Endothelial cell of umbilical vein (primary cell): ENCODE measurements at regions not wholly inside any gene's neighbourhood (a gene's known extent, or its start where the extent isn't known, plus 50 kb on each side); places are given as distances from the start of the nearest gene placed in this dataset.

Experiments used
- EZH2 ChIP-seq: IDR thresholded peaks from 2 replicates; pipeline ENCODE4 v1.6.1; 2012; ENCODE audit warnings: borderline replicate concordance, low read depth, mild to moderate bottlenecking, moderate library complexity, low read length, inconsistent platforms; ENCODE audit not compliant: severe bottlenecking
- GATA2 ChIP-seq: IDR thresholded peaks from 2 replicates; pipeline ENCODE4 v1.7.0; 2011; ENCODE audit warnings: low read depth, mild to moderate bottlenecking, moderate library complexity, mixed read lengths, low read length; ENCODE audit not compliant: insufficient read length, insufficient read depth
- MAX ChIP-seq: IDR thresholded peaks from 2 replicates; pipeline ENCODE4 v1.6.1; 2011; ENCODE audit not compliant: insufficient read depth, insufficient read length
- POLR2A ChIP-seq: IDR thresholded peaks from 2 replicates; pipeline ENCODE4 v1.6.1; 2012; ENCODE audit warnings: low read depth, mild to moderate bottlenecking, control low read depth, low read length
- POLR2AphosphoS5 ChIP-seq: IDR thresholded peaks from 2 replicates; pipeline ENCODE4 v1.6.1; 2012; ENCODE audit warnings: low read depth, mild to moderate bottlenecking, control low read depth, low read length, moderate library complexity; ENCODE audit not compliant: insufficient read depth
- TF ChIP-seq, protein P1 (sequence below), 2 donors: IDR thresholded peaks; 1 replicate in 1 of 2; 2 replicates in 1 of 2; pipeline ENCODE4 v1.5.1; 2011; ENCODE audit warnings: low read length in 2 of 2, mild to moderate bottlenecking in 2 of 2, moderate library complexity in 2 of 2, control low read depth in 1 of 2, inconsistent platforms in 1 of 2, low read depth in 1 of 2; ENCODE audit not compliant: insufficient read depth in 1 of 2; ENCODE audit errors: extremely low read depth in 1 of 2

DNA sequence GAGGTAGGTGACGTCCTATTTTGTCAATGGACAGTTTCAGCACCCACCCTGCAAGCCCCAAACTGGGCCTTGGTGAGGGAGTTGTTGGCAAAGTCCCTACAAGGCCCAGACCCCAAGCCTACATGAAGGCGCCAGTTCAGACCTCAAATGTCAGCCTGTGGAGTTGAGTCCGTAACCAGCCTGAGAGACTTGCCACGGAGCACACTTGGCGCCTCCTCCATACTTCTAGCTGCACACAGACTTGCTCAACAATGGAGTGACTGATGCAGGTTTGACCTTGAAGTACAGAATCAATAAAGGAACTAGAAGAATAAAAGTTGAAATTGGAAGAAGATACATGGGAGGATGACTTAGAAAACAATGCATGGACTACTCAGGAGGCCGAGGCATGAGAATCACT lies 134.3 kb downstream of the PROX1 start:
- TF ChIP-seq POLR2AphosphoS5 (no peak), POLR2A (no peak), MAX (no peak), GATA2 (no peak), EZH2 (no peak)
- TF ChIP-seq, protein P1, sequence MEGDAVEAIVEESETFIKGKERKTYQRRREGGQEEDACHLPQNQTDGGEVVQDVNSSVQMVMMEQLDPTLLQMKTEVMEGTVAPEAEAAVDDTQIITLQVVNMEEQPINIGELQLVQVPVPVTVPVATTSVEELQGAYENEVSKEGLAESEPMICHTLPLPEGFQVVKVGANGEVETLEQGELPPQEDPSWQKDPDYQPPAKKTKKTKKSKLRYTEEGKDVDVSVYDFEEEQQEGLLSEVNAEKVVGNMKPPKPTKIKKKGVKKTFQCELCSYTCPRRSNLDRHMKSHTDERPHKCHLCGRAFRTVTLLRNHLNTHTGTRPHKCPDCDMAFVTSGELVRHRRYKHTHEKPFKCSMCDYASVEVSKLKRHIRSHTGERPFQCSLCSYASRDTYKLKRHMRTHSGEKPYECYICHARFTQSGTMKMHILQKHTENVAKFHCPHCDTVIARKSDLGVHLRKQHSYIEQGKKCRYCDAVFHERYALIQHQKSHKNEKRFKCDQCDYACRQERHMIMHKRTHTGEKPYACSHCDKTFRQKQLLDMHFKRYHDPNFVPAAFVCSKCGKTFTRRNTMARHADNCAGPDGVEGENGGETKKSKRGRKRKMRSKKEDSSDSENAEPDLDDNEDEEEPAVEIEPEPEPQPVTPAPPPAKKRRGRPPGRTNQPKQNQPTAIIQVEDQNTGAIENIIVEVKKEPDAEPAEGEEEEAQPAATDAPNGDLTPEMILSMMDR (IDR thresholded peaks at IDR 0.05; ENCODE audit: extremely low read depth in 1 of 2, insufficient read depth in 1 of 2, low read depth in 1 of 2, low read length in 2 of 2): no peak
